Non-pigmented ciliary epithelial cell (primary cell): ENCODE measurements at regions not wholly inside any gene's neighbourhood (a gene's known extent, or its start where the extent isn't known, plus 50 kb on each side); places are given as distances from the start of the nearest gene placed in this dataset.
"Not testable (repeated sequence)": the region's sequence is repeated elsewhere in the genome, so short reads cannot be mapped to it uniquely, and the experiment has no call there.

Experiments used
- DNase-seq: peaks from one replicate; pipeline ENCODE4 v3.0.0-alpha.2; 2010; ENCODE audit warnings: low read depth

- DNase-seq: no peak
These were observed 286.0 kb upstream of the DEPDC1 start for GRCh38 chr1:68782890-68783289.

GRCh38 chr1:68785328-68785727 lies 288.4 kb upstream of the DEPDC1 start:
- no peak for DNase-seq

DNA sequence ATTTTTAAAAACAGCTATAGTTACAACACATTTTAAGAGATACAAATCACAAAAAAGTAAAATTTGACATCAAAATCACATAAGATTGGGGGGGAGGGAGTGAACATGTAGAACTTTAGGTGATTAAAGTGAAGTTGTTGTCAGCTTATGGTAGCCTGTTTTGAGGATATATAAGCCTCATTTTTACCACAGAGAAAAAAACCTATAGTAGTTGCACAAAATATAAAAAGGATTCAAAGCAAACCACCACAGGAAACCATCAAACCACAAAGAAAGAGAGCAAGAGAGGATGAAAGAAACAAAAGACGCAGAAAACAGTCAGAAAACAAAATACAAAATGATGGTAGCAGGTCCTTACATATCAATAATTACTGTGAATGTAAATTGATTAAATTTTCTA lies 291.9 kb upstream of the DEPDC1 start:
- DNase-seq: no peak

DNA sequence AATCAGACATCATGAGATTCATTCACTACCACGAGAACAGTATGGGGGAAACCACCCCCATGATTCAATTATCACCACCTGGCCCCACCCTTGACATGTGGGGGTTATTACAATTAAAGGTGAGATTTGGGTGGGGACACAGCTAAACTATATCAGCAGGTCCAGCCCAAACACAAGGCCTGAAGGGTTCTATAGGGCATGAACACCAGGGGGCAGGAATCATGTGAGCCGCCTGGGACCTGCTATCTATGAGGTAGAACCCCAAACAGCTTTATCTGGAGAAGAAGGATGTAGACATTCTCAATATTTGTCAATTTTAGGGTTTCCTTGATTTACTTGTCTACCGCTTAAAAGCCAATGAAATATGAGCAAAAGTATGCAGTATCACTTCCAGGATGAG lies 294.9 kb upstream of the DEPDC1 start:
- DNase-seq: no peak

DNA sequence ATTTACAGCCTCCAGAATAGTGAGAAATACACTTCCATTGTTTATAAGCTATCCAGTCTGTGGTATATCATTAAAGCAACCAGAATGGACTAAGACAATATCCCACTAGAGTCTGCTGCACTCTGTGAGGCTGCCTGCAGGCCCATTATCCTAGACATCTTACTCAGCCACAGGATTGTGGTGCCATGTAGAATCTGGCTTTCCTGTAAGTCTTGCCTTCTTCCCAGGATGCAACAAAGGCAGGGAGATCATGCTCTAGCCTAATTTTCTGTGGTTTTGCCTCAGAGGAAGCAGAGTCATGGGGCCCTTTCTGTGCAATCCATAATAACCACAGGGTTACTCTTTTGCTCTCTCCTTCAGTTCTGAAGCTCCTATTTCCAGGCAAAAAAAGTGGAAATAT lies 299.1 kb upstream of the DEPDC1 start:
- DNase-seq: no peak

DNA sequence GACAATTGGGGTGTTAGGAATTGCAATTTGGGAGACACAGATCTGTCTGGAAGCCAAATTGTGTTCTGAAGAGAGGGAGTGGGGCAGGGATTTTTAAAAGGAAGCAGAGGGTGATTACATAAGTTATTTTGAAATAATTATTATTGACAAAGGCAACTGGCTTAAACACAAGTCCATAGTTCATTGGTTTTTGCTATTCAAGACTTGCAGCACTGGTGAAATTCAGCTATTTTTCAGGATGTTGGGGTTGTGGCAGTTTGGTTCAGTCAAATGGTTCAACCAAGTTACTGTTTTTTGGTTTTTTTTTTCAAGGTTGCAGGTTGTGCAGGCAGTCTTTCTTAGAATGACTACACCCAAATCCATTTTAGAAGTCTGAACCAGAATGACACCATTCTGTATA lies 300.0 kb upstream of the DEPDC1 start:
- no peak for DNase-seq

DNA sequence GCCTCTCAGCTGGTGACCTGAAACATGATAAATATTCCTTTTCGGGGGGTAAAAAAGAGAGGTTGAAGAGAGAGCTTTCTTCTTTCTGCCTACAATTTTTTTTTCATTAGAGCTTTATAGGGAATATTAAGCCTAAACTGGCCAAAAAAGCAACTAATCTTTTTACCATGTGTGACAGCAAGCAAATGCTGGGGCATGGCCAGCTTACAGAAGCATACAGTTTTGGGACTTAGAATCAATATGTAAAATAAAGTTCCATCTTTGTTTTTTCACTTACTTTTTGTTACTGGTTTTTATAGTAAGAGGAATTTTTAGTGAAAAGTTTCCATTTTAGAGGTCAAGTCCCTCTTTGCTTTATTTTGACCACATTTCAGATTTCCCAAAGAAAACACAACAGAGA lies 301.2 kb upstream of the DEPDC1 start:
- DNase-seq: no peak

GRCh38 chr1:68799096-68799495 lies 302.2 kb upstream of the DEPDC1 start:
- no peak for DNase-seq

DNA sequence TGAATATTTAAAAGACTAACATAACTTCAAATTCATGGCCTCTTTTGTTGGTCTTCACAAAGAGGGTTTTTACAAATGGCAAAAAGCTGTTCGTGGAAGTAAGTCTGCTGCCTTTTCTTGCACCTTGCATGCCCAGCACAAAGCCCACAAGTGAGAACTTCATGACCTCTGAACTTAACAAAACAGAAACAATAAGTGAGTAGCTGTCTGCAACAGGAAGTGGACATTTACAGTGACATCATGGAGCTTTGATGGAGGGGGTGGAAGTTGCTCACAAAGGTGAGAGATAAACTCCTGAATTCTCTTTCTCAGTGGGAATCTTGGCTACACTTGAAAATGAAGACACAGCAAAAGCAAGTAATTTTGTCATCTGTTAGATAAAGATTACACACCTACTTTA lies 303.3 kb upstream of the DEPDC1 start:
- no peak for DNase-seq

GRCh38 chr1:68801440-68801839 lies 304.6 kb upstream of the DEPDC1 start:
- no peak for DNase-seq

- DNase-seq: no peak
These were observed 308.3 kb upstream of the DEPDC1 start for GRCh38 chr1:68805097-68805641.

GRCh38 chr1:68808351-68808750 lies 311.5 kb upstream of the DEPDC1 start:
- no peak for DNase-seq

- no peak for DNase-seq
These were observed 314.9 kb upstream of the DEPDC1 start for GRCh38 chr1:68811806-68812205.

DNA sequence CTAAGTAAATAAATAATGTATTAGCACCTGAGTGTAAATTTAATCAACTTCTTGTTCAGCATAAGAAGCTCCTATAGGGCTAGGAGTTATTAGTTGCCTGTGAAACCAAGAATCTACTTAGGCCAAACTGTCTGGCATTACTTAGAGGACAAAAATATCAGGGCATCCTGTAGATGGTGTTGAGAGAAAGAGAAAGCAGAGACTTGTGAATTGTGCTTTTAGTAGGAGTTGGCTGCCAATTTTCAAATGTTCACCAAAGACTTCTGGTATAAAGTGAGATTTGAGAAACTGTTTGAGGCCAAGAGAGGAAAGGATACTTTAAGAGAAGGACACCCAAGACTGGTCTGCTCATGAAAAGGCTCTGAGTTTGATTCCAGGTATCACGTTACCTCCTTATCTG lies 315.5 kb upstream of the DEPDC1 start:
- no peak for DNase-seq

DNA sequence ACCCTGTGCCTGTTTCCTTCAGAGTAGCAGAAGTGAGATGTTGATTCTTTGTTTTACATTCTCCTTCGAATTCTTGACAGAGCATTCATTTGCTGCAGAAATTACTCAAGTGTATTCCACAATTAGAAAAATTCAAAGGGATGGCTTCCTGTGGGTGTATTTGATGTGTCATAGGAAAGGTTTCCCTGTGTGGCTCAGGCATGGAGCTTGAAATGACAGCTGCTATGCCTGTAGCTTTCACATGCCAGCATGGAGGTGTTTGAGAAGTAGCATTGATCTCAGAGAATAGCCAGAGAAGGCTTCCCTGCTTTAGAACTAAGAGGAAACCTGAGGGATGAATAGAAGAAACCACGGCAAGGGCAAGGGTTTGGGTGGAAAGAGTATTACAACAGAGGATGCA lies 317.2 kb upstream of the DEPDC1 start:
- DNase-seq: no peak

DNA sequence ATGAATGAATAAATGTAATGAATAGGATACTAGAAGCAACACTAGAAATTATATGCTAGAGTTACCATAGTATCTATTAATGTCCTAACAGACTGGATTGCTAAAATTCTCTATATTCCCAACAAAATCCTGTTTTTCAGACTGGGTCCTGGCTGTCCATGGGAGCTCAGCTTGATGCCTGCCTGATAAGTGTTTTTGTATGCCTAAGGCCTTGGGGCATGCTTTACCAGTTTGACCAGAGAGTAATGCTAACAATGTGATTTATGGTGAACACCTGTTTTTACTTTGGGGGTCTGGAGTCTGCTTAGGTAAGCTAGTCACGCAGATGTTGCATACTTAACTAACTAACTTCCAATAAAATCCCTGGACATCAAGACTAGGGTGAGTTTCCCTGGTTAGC lies 318.8 kb upstream of the DEPDC1 start:
- DNase-seq: no peak

GRCh38 chr1:68817505-68818210 lies 320.8 kb upstream of the DEPDC1 start:
- not testable (repeated sequence) for DNase-seq

- no peak for DNase-seq
These were observed 322.4 kb upstream of the DEPDC1 start for GRCh38 chr1:68819190-68819829.

DNA sequence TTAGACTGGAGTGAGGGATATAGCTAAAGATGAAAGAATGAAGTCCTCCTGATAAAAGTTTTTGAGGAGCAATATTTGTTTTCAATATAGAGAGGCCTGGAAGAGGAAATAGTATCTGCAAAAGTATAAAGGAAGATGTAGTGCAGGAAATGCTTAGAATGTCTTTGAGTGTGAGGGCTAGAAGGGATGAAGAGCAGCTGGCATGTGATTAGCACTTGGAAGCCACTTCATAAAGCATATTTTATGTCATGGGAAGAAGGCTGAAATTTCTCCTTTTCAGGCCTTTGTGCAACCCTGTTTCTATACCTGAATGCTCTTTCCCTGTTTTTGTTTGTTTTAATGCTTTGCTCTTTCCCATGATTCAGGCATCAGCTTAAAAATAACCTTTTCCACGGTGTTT lies 323.3 kb upstream of the DEPDC1 start:
- DNase-seq: no peak

GRCh38 chr1:68826836-68827235 lies 330.0 kb upstream of the DEPDC1 start:
- no peak for DNase-seq

- DNase-seq: no peak
These were observed 330.4 kb upstream of the DEPDC1 start for GRCh38 chr1:68827261-68827660.

DNA sequence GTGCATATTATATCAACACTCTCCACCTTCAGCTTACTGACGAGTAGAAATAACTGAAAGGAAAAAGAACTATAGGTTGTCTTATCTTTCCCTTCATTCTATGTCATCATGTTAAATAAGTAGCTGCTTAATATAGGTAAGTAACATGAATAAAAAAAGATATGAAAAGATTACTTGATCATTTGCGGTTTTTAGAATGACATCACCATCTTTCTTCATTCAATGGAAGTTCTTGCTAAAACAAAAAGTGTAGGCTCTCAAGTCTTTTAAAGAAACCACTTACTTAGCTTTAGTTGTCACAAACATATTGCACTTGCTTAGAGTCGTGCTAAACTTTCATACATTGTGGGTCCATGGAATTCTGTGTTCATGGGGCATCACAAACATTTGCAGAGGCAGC lies 331.1 kb upstream of the DEPDC1 start:
- no peak for DNase-seq

DNA sequence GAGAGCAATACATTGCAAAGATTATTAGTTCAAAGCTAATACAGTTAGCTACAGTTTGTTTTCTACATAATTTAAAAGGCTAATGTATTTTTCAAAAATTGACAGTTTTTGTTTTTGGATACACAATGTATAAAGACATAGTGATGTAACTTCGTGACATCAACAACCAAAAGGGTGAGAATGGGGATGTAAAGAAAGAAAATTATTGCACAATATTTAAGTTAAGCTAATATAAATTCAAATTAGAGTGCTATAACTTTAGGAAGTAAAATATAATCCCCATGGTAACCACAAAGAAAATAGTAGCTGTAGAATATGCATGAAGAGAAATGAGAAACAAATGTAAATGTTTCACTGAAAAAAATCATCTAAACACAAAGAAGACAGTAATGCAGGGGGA lies 334.4 kb upstream of the DEPDC1 start:
- DNase-seq: no peak

DNA sequence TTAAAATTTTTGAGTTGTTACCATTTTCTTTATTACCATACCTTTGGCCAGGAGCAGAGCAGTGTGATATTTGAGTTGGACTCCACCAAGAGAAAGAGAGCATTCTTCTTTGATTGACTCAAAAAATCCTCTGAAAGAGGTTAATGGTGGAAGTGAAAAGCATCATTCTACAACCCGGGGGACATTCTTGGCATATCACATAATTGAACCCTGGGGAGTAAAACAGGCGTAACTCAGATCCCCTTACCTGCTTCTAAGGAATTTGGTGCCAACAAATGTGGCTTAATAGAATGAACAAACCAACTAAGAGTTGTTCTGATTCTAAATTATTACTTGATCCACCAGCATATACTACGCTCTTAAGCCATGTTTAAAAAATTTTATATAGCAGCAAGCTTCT lies 351.1 kb upstream of the DEPDC1 start:
- DNase-seq: no peak
